HCT116 (cell line): ENCODE measurements at regions not wholly inside any gene's neighbourhood (a gene's known extent, or its start where the extent isn't known, plus 50 kb on each side); places are given as distances from the start of the nearest gene placed in this dataset.

Experiments
- ATAC-seq: fragments of 200-7000 bp; cut with Tn5 transposase; 2 replicates; pipeline ENCODE4 v1.9.1; 2020; ENCODE audit warnings: mild to moderate bottlenecking, moderate library complexity
- BruUV-seq: library from RNA; stranded (reverse); fragments of 400-500 nt; replicated peaks from 2 replicates; lab custom pipeline; 2021; lab: Mats Ljungman, UMichigan
- CTCF ChIA-PET: fragments of 300-600 bp; sonication (Branson Sonifier 250); formaldehyde crosslinking; loops from one replicate; lab custom pipeline; 2021; ENCODE audit warnings: antibody characterized with exemption; lab: Charles Lee
- POLR2A ChIA-PET: fragments of 300-600, 350-600 bp; sonication (Branson Sonifier 250); formaldehyde crosslinking; loops from one replicate; lab custom pipeline; 2021; ENCODE audit warnings: antibody characterized with exemption; lab: Charles Lee
- RAD21 ChIA-PET, 2 experiments: fragments of 300-600 bp; sonication (Branson Sonifier 250); formaldehyde crosslinking; loops; one replicate each; lab custom pipeline; 2023; ENCODE audit warnings: low total read pairs in 2 of 2; ENCODE audit not compliant: uncharacterized antibody in 2 of 2, unreplicated experiment in 2 of 2, low non-redundant PET in 1 of 2; lab: Charles Lee
- DNase-seq: peaks from one replicate; pipeline ENCODE4 v3.0.0-alpha.2; 2010; ENCODE audit warnings: low read depth, low spot score
- H2AFZ ChIP-seq: fragments of 200-600 bp; shearing (Covaris generic), sonication (generic); 2 replicates; pipeline ENCODE4 v1.6.1; 2017; ENCODE audit warnings: low read depth, mixed run types, mixed read lengths, antibody characterized with exemption, low read length; ENCODE audit not compliant: poor library complexity, severe bottlenecking
- H3K27ac ChIP-seq: 2 replicates; pipeline ENCODE4 v1.5.1; 2012; ENCODE audit warnings: low read depth, low read length
- H3K27me3 ChIP-seq: fragments of 200-600 bp; sonication (generic); 2 replicates; pipeline ENCODE4 v1.6.1; 2016; ENCODE audit warnings: mixed run types, low read length, mixed read lengths; ENCODE audit not compliant: insufficient read depth
- H3K36me3 ChIP-seq, 2 experiments: fragments of 200-500 bp in 1 of 2; fragments of 200-600 bp in 1 of 2; sonication (Bioruptor generic) in 1 of 2; sonication (generic) in 1 of 2; 2 replicates each; pipeline versions ENCODE4 v1.5.1 to v1.6.1; 2014 to 2016; ENCODE audit warnings: low read length in 2 of 2, inconsistent platforms in 1 of 2, mixed read lengths in 1 of 2, mixed run types in 1 of 2; ENCODE audit not compliant: insufficient read depth in 2 of 2, control insufficient read depth in 1 of 2
- H3K4me1 ChIP-seq, 2 experiments: fragments of 200-600 bp in 1 of 2; sonication (generic) in 1 of 2; 2 replicates each; pipeline versions ENCODE4 v1.5.1 to v1.6.1; 2012 to 2017; ENCODE audit warnings: low read length in 2 of 2, inconsistent platforms in 1 of 2, mild to moderate bottlenecking in 1 of 2, mixed read lengths in 1 of 2, mixed run types in 1 of 2, moderate library complexity in 1 of 2; ENCODE audit not compliant: insufficient read depth in 2 of 2, control insufficient read depth in 1 of 2
- H3K4me2 ChIP-seq: fragments of 200-600 bp; sonication (generic); 2 replicates; pipeline ENCODE4 v1.6.1; 2017; ENCODE audit warnings: mixed run types, low read length, mixed read lengths
- H3K4me3 ChIP-seq, 2 experiments: fragments of 200-600 bp in 1 of 2; sonication (generic) in 1 of 2; replicated peaks in 1 of 2; 2 replicates each; pipeline ENCODE4 v1.5.1; 2011 to 2016; ENCODE audit warnings: low read length in 2 of 2, control low read depth in 1 of 2, low read depth in 1 of 2, mild to moderate bottlenecking in 1 of 2, mixed read lengths in 1 of 2, mixed run types in 1 of 2
- H3K79me2 ChIP-seq: fragments of 200-600 bp; sonication (generic); 2 replicates; pipeline ENCODE4 v1.6.1; 2017; ENCODE audit warnings: mild to moderate bottlenecking, mixed run types, low read length, moderate library complexity, mixed read lengths; ENCODE audit not compliant: insufficient read depth
- H3K9ac ChIP-seq: fragments of 200-600 bp; sonication (generic); 2 replicates; pipeline ENCODE4 v1.6.1; 2016; ENCODE audit warnings: low read length, mixed read lengths
- H3K9me2 ChIP-seq: fragments of 200-600 bp; sonication (generic), shearing (Covaris generic); 2 replicates; pipeline ENCODE4 v1.6.1; 2017; ENCODE audit warnings: mixed run types, mild to moderate bottlenecking, moderate library complexity; ENCODE audit not compliant: insufficient read depth
- H3K9me3 ChIP-seq, 2 experiments: fragments of 200-500 bp in 1 of 2; fragments of 200-600 bp in 1 of 2; sonication (Bioruptor generic) in 1 of 2; sonication (generic) in 1 of 2; 2 replicates each; pipeline ENCODE4 v1.6.1; 2014 to 2017; ENCODE audit warnings: low read length in 2 of 2, mixed read lengths in 2 of 2, inconsistent platforms in 1 of 2, low read depth in 1 of 2, mild to moderate bottlenecking in 1 of 2, mixed run types in 1 of 2, moderate library complexity in 1 of 2; ENCODE audit not compliant: control insufficient read depth in 1 of 2, insufficient read depth in 1 of 2
- H4K20me1 ChIP-seq: fragments of 200-600 bp; sonication (generic), shearing (Covaris generic); 2 replicates; pipeline ENCODE4 v1.6.1; 2017; ENCODE audit warnings: mixed run types, mild to moderate bottlenecking, moderate library complexity; ENCODE audit not compliant: insufficient read depth
- ATF3 ChIP-seq: IDR thresholded peaks from 2 replicates; pipeline ENCODE4 v1.6.1; 2012
- CBX3 ChIP-seq: IDR thresholded peaks from 2 replicates; pipeline ENCODE4 v1.6.1; 2012; ENCODE audit warnings: low read depth
- CTCF ChIP-seq, 3 experiments: fragments of 200-600 bp in 1 of 3; sonication (generic) in 1 of 3; IDR thresholded peaks in 2 of 3; conservative IDR thresholded peaks in 1 of 3; 2 replicates each; pipeline ENCODE4 v1.5.1; 2012 to 2017; ENCODE audit warnings: low read depth in 2 of 3, low read length in 2 of 3, antibody characterized with exemption in 1 of 3, borderline replicate concordance in 1 of 3, control low read depth in 1 of 3, mild to moderate bottlenecking in 1 of 3, mixed read lengths in 1 of 3, mixed run types in 1 of 3, moderate library complexity in 1 of 3; ENCODE audit not compliant: insufficient read depth in 1 of 3
- ELF1 ChIP-seq: IDR thresholded peaks from 2 replicates; pipeline ENCODE4 v1.6.1; 2012; ENCODE audit warnings: low read depth, borderline replicate concordance
- FOSL1 ChIP-seq: IDR thresholded peaks from 2 replicates; pipeline ENCODE4 v1.6.1; 2012; ENCODE audit warnings: low read depth
- JUND ChIP-seq: IDR thresholded peaks from 2 replicates; pipeline ENCODE4 v1.6.1; 2012
- MAX ChIP-seq: IDR thresholded peaks from 2 replicates; pipeline ENCODE4 v1.6.1; 2012
- POLR2AphosphoS5 ChIP-seq: IDR thresholded peaks from 2 replicates; pipeline ENCODE4 v1.6.1; 2011; ENCODE audit warnings: mild to moderate bottlenecking, low read depth, low read length, moderate library complexity
- RAD21 ChIP-seq: IDR thresholded peaks from 2 replicates; pipeline ENCODE4 v1.6.1; 2012; ENCODE audit warnings: low read depth, mild to moderate bottlenecking
- REST ChIP-seq: IDR thresholded peaks from 2 replicates; pipeline ENCODE4 v1.6.1; 2012; ENCODE audit warnings: low read depth
- SIN3A ChIP-seq: IDR thresholded peaks from 2 replicates; pipeline ENCODE4 v1.6.1; 2012; ENCODE audit warnings: low read depth
- SP1 ChIP-seq: IDR thresholded peaks from 2 replicates; pipeline ENCODE4 v1.6.1; 2012; ENCODE audit warnings: low read depth
- YY1 ChIP-seq: IDR thresholded peaks from 2 replicates; pipeline ENCODE4 v1.6.1; 2011; ENCODE audit warnings: low read length, low read depth, moderate library complexity, mild to moderate bottlenecking; ENCODE audit not compliant: insufficient replicate concordance; ENCODE audit errors: extremely low read depth
- ZFX ChIP-seq: fragments of 450-650 bp; IDR thresholded peaks from 2 replicates; pipeline ENCODE4 v1.6.1; 2017
- ZNF274 ChIP-seq: fragments of 200-500 bp; sonication (Bioruptor generic); IDR thresholded peaks from 2 replicates; pipeline ENCODE4 v1.6.1; 2014; ENCODE audit warnings: mild to moderate bottlenecking, low read depth, low read length, inconsistent platforms
- intact Hi-C: fragments of 100-400 bp; cut with micrococcal nuclease; formaldehyde crosslinking; loops from 2 replicates; pipeline ENCODE4 v1.10.0; 2022

- H3K4me3 ChIP-seq: no peak overlapping the region
- no peaks in the 10 kb centered on the region for H3K4me1 ChIP-seq
- CTCF ChIA-PET: interaction anchor here (1.3 kb wide), 1 partner anchor 10 kb away, joined by 3 read pairs; no protein-coding TSS in a partner anchor
- intact Hi-C loops: no loop called here
- BruUV-seq: no TSS peak
- H3K27me3 ChIP-seq: peaks cover 6% of the 10 kb centered on the region; the same call in 1 of the 2 replicates
- RAD21 ChIA-PET: no interaction called here
- no peaks in the 10 kb centered on the region for H4K20me1 ChIP-seq
- TF ChIP-seq ZNF274 (no peak), ZFX (no peak), YY1 (no peak), SP1 (no peak), POLR2AphosphoS5 (no peak)
- H3K79me2 ChIP-seq: no peaks in the 10 kb centered on the region
- POLR2A ChIA-PET: no interaction called here
- no peak overlapping the region for H3K27ac ChIP-seq
- no peak for ATAC-seq
- H3K9me3 ChIP-seq: no peaks in the 10 kb centered on the region
- H2AFZ ChIP-seq: no peak overlapping the region
- H3K4me2 ChIP-seq: no peak overlapping the region
- no peaks in the 10 kb centered on the region for H3K9me2 ChIP-seq
- no peak for DNase-seq
- no peak overlapping the region for H3K9ac ChIP-seq
- no peaks in the 10 kb centered on the region for H3K36me3 ChIP-seq
Observed at GRCh38 chr3:13207975-13208705, 134.9 kb upstream of the IQSEC1 start.

GRCh38 chr3:13207578-13207922 lies 134.3 kb upstream of the IQSEC1 start:
- intact Hi-C loops: no loop called here
- TF ChIP-seq REST: no peak
- TF ChIP-seq ATF3: no peak
- TF ChIP-seq YY1: no peak
- TF ChIP-seq JUND: no peak
- no peak for TF ChIP-seq CBX3
- TF ChIP-seq MAX: no peak
- TF ChIP-seq CTCF (IDR thresholded peaks at IDR 0.05 in 2 of 3, conservative IDR thresholded peaks at IDR 0.05 in 1 of 3; ENCODE audit: borderline replicate concordance in 1 of 3, insufficient read depth in 1 of 3, low read depth in 2 of 3, low read length in 2 of 3): no peak
- no peak for TF ChIP-seq RAD21
- no peak for TF ChIP-seq ELF1
- no peak for TF ChIP-seq ZFX
- no peak for TF ChIP-seq SIN3A
- TF ChIP-seq FOSL1: no peak
- no peak for TF ChIP-seq SP1

More at GRCh38 chr3:13207578-13207922, 134.3 kb upstream of the IQSEC1 start:
- BruUV-seq: no TSS peak
- Histone ChIP-seq H3K36me3 (no peaks in the 10 kb centered on the region), H3K4me1 (no peaks in the 10 kb centered on the region), H3K9me2 (no peaks in the 10 kb centered on the region), H3K4me3 (no peak overlapping the region), H4K20me1 (no peaks in the 10 kb centered on the region), H3K9me3 (no peaks in the 10 kb centered on the region), H2AFZ (no peak overlapping the region), H3K9ac (no peak overlapping the region), H3K4me2 (no peak overlapping the region), H3K27ac (no peak overlapping the region), H3K79me2 (no peaks in the 10 kb centered on the region), H3K27me3 (peaks cover 6% of the 10 kb centered on the region; the same call in 1 of the 2 replicates)
- POLR2A ChIA-PET: no interaction called here
- DNase-seq: no peak
- ATAC-seq: no peak
- CTCF ChIA-PET: interaction anchor here (1.4 kb wide), 1 partner anchor 116 kb away, joined by 4 read pairs; no protein-coding TSS in a partner anchor
- RAD21 ChIA-PET: no interaction called here
